ENCODE measurements at regions not wholly inside any gene's neighbourhood (a gene's known extent, or its start where the extent isn't known, plus 50 kb on each side); places are given as distances from the start of the nearest gene placed in this dataset.

DNA sequence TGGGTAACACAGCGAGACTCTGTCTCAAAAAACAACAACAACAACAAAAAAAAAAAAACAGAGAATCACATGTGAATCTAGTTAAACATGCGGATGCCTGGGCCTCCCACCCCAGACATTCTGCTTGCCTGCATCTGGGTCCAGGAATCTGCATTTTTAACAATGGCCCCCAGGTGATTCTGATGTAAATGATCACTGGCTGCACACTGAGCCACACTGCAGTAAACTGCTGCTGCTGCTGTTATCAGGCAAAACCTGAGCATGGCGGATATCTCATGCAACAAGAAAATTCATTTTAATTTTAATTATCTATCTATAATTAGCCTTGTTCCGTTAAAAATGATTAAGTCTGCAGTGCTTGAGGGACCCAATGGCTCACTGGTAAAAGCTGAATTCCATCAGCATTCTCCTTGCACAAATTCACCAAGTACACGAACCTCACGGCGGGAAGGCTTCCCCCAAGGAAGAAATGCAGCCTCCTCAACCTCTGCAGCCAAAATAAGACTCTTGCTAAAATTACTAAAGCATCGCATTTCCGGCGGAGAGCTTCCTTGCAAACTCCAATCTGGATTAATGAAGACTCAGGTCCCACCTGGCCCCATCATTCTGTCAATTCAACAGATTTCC lies 81.6 kb upstream of the SNX9 start:
- no peak for ATAC-seq (ENCODE audit: low FRiP score in 2 of 2)
- no peak for DNase-seq
- Histone ChIP-seq H3K27me3 (no peaks in the 10 kb centered on the region), H3K4me3 (no peak overlapping the region), H3K27ac (no peak overlapping the region), H3K4me1 (peaks cover 0 to 3% (median 0%) of the 10 kb centered on the region in 4 donors), H3K9me3 (no peaks in the 10 kb centered on the region), H3K36me3 (no peaks in the 10 kb centered on the region)
- WGBS, 2 donors = 80 to 86% methylated on average over 10 of the region's 10 CpGs
- TF ChIP-seq POLR2A (IDR thresholded peaks at IDR 0.05) (no peak), POLR2AphosphoS5 (IDR thresholded peaks at IDR 0.05) (no peak), CTCF (IDR thresholded peaks at IDR 0.05) (no peak)

DNA sequence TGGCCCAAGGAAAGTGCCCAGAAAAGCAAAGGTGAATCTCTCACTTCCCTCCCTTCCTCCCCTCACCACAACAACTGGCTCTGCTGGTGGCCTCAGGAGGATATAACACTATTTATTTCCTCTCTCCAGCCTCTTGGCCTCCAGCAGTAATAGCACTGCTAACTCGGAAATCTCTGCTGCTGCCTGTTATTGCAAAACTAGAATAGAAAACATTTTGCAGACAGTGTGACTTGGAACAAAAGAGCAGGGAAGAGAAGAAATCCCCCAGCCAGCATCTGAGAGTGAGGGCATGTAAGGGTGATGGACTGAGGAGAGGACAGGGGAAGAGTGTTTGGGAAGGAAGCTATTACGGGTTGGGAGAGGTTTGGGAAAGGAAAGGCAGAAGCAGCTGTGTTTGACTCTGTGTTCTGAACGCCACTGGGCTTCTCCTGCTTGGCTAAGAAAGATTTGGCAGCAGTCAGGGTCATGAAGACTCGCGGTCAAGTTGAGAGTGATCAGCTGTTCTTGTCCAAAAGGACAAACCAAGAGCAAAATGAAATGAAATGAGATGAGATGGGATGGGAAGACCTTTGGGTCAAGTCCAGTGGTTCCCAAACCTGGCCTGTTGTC lies 81.0 kb upstream of the SNX9 start:
- Histone ChIP-seq H3K4me1 (peaks cover 0 to 3% (median 0%) of the 10 kb centered on the region in 4 donors), H3K27me3 (no peaks in the 10 kb centered on the region), H3K9me3 (no peaks in the 10 kb centered on the region), H3K4me3 (no peak overlapping the region), H3K36me3 (no peaks in the 10 kb centered on the region), H3K27ac (peak overlapping the region in 1 of 4 donors; percentile 26)
- TF ChIP-seq CTCF (IDR thresholded peaks at IDR 0.05) = no peak
- 43 to 62% methylated on average over 5 of the region's 5 CpGs for WGBS, 2 donors
- peak in 1 of 2 donors; percentile 69 for ATAC-seq (ENCODE audit: low FRiP score in 2 of 2)
- DNase-seq = no peak

DNA sequence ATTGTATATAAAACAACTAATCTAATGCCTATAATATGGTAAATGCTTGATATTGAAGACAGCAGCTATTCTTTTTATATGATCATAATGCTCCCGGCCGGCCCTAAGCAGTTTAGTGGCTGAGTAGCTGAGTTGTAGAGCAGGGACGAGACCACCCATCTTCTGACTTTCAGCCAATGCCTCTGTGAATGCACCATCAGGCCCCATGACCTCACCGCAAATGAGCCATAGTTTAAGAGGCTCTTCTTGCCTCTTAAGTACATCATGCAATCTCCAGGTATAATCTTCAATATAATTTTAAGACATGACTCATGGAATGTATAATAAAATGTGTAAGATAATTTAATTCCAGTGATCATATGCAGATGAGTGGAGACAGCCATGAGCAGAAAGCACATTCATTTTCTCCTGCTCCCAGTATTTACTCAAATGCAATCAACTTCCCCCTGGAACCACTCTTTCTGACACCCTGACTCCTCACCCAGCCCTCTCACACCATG lies 78.9 kb upstream of the SNX9 start:
- Histone ChIP-seq H3K27ac (no peak overlapping the region), H3K36me3 (no peaks in the 10 kb centered on the region), H3K27me3 (no peaks in the 10 kb centered on the region), H3K4me3 (no peak overlapping the region), H3K9me3 (no peaks in the 10 kb centered on the region), H3K4me1 (peaks cover 0 to 3% (median 0%) of the 10 kb centered on the region in 4 donors)
- no peak for ATAC-seq (ENCODE audit: low FRiP score in 2 of 2)
- TF ChIP-seq POLR2AphosphoS5 (IDR thresholded peaks at IDR 0.05) = no peak
- no peak for TF ChIP-seq CTCF (IDR thresholded peaks at IDR 0.05)
- TF ChIP-seq POLR2A (IDR thresholded peaks at IDR 0.05) = no peak
- TF ChIP-seq EP300 (IDR thresholded peaks at IDR 0.05) = no peak
- WGBS, 2 donors = 79 to 87% methylated on average over 4 of the region's 4 CpGs
- no peak for DNase-seq

DNA sequence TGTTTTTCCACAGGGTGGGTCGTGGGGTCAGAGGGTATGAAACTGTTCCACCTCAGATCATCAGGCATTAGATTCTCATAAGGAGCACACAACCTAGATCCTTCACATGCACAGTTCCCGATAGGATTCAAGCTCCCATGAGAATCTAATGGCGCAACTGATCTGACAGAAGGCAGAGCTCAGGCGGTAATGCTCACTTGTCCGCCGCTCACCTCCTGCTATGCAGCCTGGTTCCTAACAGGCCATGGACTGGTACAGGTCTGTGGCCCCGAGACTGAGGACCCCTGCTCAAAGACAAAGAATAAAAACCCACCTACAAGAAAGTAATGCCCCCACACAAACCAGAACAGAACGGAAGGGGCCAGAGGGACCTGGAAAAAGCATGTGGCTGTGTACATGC lies 76.1 kb upstream of the SNX9 start:
- no peak for DNase-seq
- TF ChIP-seq POLR2A (IDR thresholded peaks at IDR 0.05) (no peak), POLR2AphosphoS5 (IDR thresholded peaks at IDR 0.05) (no peak), CTCF (IDR thresholded peaks at IDR 0.05) (no peak), EP300 (IDR thresholded peaks at IDR 0.05) (no peak)
- ATAC-seq (ENCODE audit: low FRiP score in 2 of 2) = no peak
- no peaks in the 10 kb centered on the region for H3K27me3 ChIP-seq
- 95 to 97% methylated on average over 7 to 8 of the region's 8 CpGs for WGBS, 2 donors
- H3K9me3 ChIP-seq = no peaks in the 10 kb centered on the region
- H3K4me3 ChIP-seq = no peak overlapping the region
- no peaks in the 10 kb centered on the region for H3K4me1 ChIP-seq
- no peaks in the 10 kb centered on the region for H3K36me3 ChIP-seq
- no peak overlapping the region for H3K27ac ChIP-seq

DNA sequence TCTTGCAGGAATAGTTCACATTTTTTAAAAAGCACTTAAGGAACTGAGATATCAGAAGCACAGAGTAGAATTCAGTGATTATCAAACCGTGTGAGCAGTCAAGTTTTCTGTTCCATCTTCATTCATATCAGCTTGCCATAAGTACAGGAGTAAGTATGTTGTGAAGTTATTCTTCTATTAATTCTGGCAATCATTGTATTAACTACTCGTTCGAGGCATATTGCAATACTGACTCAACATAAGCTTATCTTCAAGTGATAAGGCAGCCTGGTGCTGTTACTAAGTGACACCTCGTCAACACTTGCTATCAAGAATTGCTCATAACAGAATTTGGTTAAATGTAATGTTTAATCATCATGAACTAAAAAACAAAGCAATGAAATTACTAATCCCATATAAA lies 75.7 kb upstream of the SNX9 start:
- DNase-seq (no peak), ATAC-seq (ENCODE audit: low FRiP score in 2 of 2) (no peak)
- Histone ChIP-seq H3K27me3 (no peaks in the 10 kb centered on the region), H3K9me3 (no peaks in the 10 kb centered on the region), H3K4me1 (no peaks in the 10 kb centered on the region), H3K4me3 (no peak overlapping the region), H3K36me3 (no peaks in the 10 kb centered on the region), H3K27ac (no peak overlapping the region)
- WGBS, 2 donors = 61 to 64% methylated on average over 4 of the region's 4 CpGs
- no peak for TF ChIP-seq POLR2A (IDR thresholded peaks at IDR 0.05)
- no peak for TF ChIP-seq POLR2AphosphoS5 (IDR thresholded peaks at IDR 0.05)
- TF ChIP-seq CTCF (IDR thresholded peaks at IDR 0.05) = no peak
- TF ChIP-seq EP300 (IDR thresholded peaks at IDR 0.05) = no peak

Measured in upper lobe of left lung (tissue), 6 donors.